OCI-LY1 (cell line): ENCODE measurements at regions not wholly inside any gene's neighbourhood (a gene's known extent, or its start where the extent isn't known, plus 50 kb on each side); places are given as distances from the start of the nearest gene placed in this dataset.
"Not testable (repeated sequence)": the region's sequence is repeated elsewhere in the genome, so short reads cannot be mapped to it uniquely, and the experiment has no call there.

ENCODE experiments used
- H2AFZ ChIP-seq: fragments of 200-600 bp; sonication (generic), shearing (Covaris generic); 2 replicates; pipeline ENCODE4 v1.6.0; 2014; ENCODE audit warnings: antibody characterized with exemption, mild to moderate bottlenecking, low read length
- H3F3A ChIP-seq: fragments of 200-600 bp; sonication (generic), shearing (Covaris generic); 2 replicates; pipeline ENCODE4 v1.6.0; 2014; ENCODE audit warnings: mild to moderate bottlenecking, antibody characterized with exemption, low read length, moderate library complexity; ENCODE audit not compliant: insufficient read depth
- H3K27ac ChIP-seq: fragments of 200-600 bp; sonication (generic); 2 replicates; pipeline ENCODE4 v1.5.1; 2014; ENCODE audit warnings: low read length, mixed run types, mild to moderate bottlenecking, low read depth; ENCODE audit not compliant: poor library complexity, severe bottlenecking
- H3K27me3 ChIP-seq: fragments of 200-600 bp; sonication (generic); 2 replicates; pipeline ENCODE4 v1.6.0; 2014; ENCODE audit warnings: antibody characterized with exemption, mild to moderate bottlenecking, low read length, moderate library complexity; ENCODE audit not compliant: insufficient read depth
- H3K36me3 ChIP-seq: fragments of 200-600 bp; sonication (generic); 2 replicates; pipeline ENCODE4 v1.6.1; 2014; ENCODE audit warnings: mild to moderate bottlenecking, antibody characterized with exemption, low read length, moderate library complexity, mixed read lengths; ENCODE audit not compliant: insufficient read depth
- H3K4me1 ChIP-seq: fragments of 200-600 bp; sonication (generic); 2 replicates; pipeline ENCODE4 v1.5.1; 2014; ENCODE audit warnings: mild to moderate bottlenecking, low read length, moderate library complexity; ENCODE audit not compliant: insufficient read depth, severe bottlenecking
- H3K4me2 ChIP-seq: fragments of 200-600 bp; sonication (generic), shearing (Covaris generic); 2 replicates; pipeline ENCODE4 v1.6.1; 2014; ENCODE audit warnings: low read length
- H3K4me3 ChIP-seq: fragments of 200-600 bp; sonication (generic); 2 replicates; pipeline ENCODE4 v1.5.1; 2014; ENCODE audit warnings: low read length, low read depth, mild to moderate bottlenecking, mixed read lengths; ENCODE audit not compliant: poor library complexity, severe bottlenecking
- H3K79me2 ChIP-seq: fragments of 200-600 bp; shearing (Covaris generic); 2 replicates; pipeline ENCODE4 v1.6.1; 2016; ENCODE audit warnings: mixed run types, low read length, mixed read lengths; ENCODE audit not compliant: insufficient read depth
- H3K9ac ChIP-seq: fragments of 200-600 bp; sonication (generic), shearing (Covaris generic); 2 replicates; pipeline ENCODE4 v1.6.1; 2014; ENCODE audit warnings: mild to moderate bottlenecking, low read length, mixed read lengths
- H3K9me2 ChIP-seq: fragments of 200-600 bp; sonication (generic), shearing (Covaris generic); 2 replicates; pipeline ENCODE4 v1.6.1; 2014; ENCODE audit warnings: low read depth, mild to moderate bottlenecking, low read length, mixed read lengths
- H3K9me3 ChIP-seq: fragments of 200-600 bp; shearing (Covaris generic); 2 replicates; pipeline ENCODE4 v1.6.1; 2014; ENCODE audit warnings: low read length, mixed read lengths
- H4K20me1 ChIP-seq: fragments of 200-600 bp; sonication (generic), shearing (Covaris generic); 2 replicates; pipeline ENCODE4 v1.6.0; 2016; ENCODE audit warnings: mild to moderate bottlenecking, low read length; ENCODE audit not compliant: insufficient read depth
- CTCF ChIP-seq: fragments of 200-600 bp; sonication (generic), shearing (Covaris generic); IDR thresholded peaks from 2 replicates; pipeline ENCODE4 v1.5.1; 2017; ENCODE audit warnings: mild to moderate bottlenecking, antibody characterized with exemption, low read length, moderate library complexity, mixed read lengths
- EZH2 ChIP-seq: fragments of 200-600 bp; sonication (generic), shearing (Covaris generic); IDR thresholded peaks from 2 replicates; pipeline ENCODE4 v1.8.0; 2017; ENCODE audit warnings: borderline replicate concordance, mixed run types, mild to moderate bottlenecking, antibody characterized with exemption, low read length, moderate library complexity, mixed read lengths

- Histone ChIP-seq H3K9me2 (no peaks in the 10 kb centered on the region), H3K27me3 (no peaks in the 10 kb centered on the region), H3K9me3 (no peaks in the 10 kb centered on the region), H2AFZ (no peak overlapping the region), H3K4me3 (no peak overlapping the region), H3K36me3 (no peaks in the 10 kb centered on the region), H3K4me2 (no peak overlapping the region), H3K4me1 (no peaks in the 10 kb centered on the region), H4K20me1 (no peaks in the 10 kb centered on the region), H3F3A (no peaks in the 10 kb centered on the region), H3K79me2 (no peaks in the 10 kb centered on the region), H3K9ac (no peak overlapping the region), H3K27ac (no peak overlapping the region)
- TF ChIP-seq EZH2 (no peak), CTCF (no peak)
These were observed 343.3 kb upstream of the FRG1 start for GRCh38 chr4:189597341-189597740.

DNA sequence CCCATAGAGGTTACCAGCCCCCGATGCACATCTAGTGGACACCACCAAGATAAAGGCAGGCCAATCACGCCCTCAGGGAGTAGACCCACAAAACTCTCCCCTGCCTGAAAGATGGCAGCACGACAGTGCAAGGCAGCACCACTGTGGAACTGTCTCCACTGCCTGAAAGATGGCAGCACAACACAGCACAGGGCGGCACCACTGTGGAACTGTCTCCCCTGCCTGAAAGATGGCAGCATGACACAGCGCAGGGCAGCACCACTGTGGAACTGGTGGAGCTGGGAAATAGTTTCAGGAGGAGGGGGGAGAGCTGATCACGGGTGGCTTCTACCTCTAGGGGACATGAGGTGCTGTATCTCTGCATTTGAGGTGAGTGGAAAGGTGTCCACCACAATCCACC, 340.4 kb upstream of the FRG1 start:
- H4K20me1 ChIP-seq: no peaks in the 10 kb centered on the region
- H2AFZ ChIP-seq: no peak overlapping the region
- no peaks in the 10 kb centered on the region for H3F3A ChIP-seq
- no peak overlapping the region for H3K27ac ChIP-seq
- no peaks in the 10 kb centered on the region for H3K9me3 ChIP-seq
- no peak overlapping the region for H3K4me3 ChIP-seq
- H3K36me3 ChIP-seq: no peaks in the 10 kb centered on the region
- H3K9me2 ChIP-seq: no peaks in the 10 kb centered on the region
- H3K79me2 ChIP-seq: no peaks in the 10 kb centered on the region
- H3K9ac ChIP-seq: no peak overlapping the region
- TF ChIP-seq CTCF: no peak
- H3K27me3 ChIP-seq: no peaks in the 10 kb centered on the region
- H3K4me2 ChIP-seq: no peak overlapping the region
- H3K4me1 ChIP-seq: no peaks in the 10 kb centered on the region

DNA sequence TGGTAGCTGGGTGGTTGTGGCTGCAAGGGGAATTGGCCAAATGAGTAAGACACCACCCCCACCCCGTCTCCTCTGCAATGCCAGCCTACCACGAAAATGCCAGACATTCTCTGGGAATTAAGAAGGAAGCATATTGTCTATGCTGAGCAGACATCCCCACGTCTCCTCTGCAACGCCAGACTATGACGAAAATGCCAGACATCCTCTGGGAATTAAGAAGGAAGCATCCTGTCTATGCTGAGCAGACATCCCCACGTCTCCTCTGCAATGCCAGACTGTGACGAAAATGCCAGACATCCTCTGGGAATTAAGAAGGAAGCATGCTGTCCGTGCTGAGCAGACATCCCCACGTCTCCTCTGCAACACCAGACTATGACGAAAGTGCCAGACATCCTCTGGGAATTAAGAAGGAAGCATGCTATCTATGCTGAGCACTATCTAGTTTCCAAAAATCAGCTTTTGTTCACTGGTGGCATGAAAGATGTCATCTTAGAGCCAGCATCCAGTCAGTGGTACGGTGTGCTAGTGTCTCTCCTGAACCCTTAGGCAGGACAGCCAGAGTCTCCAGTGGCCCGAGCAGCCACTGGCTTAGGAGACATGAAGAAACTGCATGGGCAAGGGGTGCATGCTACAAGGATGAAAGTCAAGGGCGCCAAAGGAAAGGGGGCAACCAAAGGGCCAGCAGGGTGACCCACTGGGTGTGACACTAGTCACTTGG, 339.8 kb upstream of the FRG1 start:
- Histone ChIP-seq H3F3A (no peaks in the 10 kb centered on the region), H3K4me3 (no peak overlapping the region), H3K79me2 (no peaks in the 10 kb centered on the region), H3K4me1 (no peaks in the 10 kb centered on the region), H4K20me1 (no peaks in the 10 kb centered on the region), H3K27me3 (no peaks in the 10 kb centered on the region), H3K9me2 (no peaks in the 10 kb centered on the region), H2AFZ (no peak overlapping the region), H3K36me3 (no peaks in the 10 kb centered on the region), H3K4me2 (no peak overlapping the region), H3K27ac (no peak overlapping the region), H3K9ac (no peak overlapping the region), H3K9me3 (no peaks in the 10 kb centered on the region)
- TF ChIP-seq CTCF: no peak
- TF ChIP-seq EZH2: no peak

DNA sequence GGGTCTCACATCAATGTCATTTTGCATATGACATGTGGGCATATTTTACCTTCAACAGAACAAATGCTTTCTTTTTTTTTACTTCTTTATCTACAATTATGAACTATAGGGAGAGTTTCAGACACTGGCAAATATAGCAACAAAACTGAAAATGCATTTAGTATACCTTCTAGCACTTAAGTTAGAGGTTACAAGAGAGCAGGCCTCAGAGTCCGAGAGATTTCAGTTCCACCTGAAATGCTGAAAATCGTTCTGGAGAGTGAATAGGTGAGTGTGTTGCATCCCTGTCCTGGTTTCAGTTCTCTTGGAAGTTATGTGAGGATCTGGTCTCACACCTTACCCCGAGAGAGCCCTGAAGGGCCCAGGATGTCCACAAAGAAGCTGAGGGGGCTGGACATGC, 337.8 kb upstream of the FRG1 start:
- H2AFZ ChIP-seq, H3K27ac ChIP-seq, H3K4me2 ChIP-seq, H3K79me2 ChIP-seq, H4K20me1 ChIP-seq, H3K4me3 ChIP-seq, H3K9me3 ChIP-seq, H3K27me3 ChIP-seq, H3K4me1 ChIP-seq, H3K9me2 ChIP-seq, H3K9ac ChIP-seq, H3K36me3 ChIP-seq, H3F3A ChIP-seq: not testable (repeated sequence)

DNA sequence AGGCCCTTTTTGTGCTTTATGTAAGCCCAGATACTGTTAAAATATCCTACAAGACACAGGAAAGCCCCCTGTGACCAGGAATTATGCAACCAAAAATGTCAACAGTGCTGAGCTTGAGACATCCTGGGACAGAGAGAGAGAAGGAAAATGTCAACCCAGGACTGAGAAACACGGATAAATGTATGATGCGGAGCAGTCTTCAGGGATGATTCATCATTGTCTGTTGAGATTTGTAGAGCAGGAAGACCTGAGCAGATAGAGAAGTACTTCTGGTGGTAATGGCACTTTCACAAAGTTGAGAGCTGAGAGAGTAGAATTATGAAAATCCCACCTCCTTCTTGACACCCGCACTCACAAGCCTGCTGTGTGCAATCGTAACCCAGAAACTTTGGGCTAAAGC, 330.1 kb upstream of the FRG1 start:
- H3K36me3 ChIP-seq, H4K20me1 ChIP-seq, H3K9me2 ChIP-seq, H3K4me3 ChIP-seq, H3K27ac ChIP-seq, H2AFZ ChIP-seq, H3F3A ChIP-seq, H3K4me2 ChIP-seq, H3K9ac ChIP-seq, H3K9me3 ChIP-seq, H3K4me1 ChIP-seq, H3K27me3 ChIP-seq, H3K79me2 ChIP-seq: not testable (repeated sequence)
